ENCODE measurements at regions not wholly inside any gene's neighbourhood (a gene's known extent, or its start where the extent isn't known, plus 50 kb on each side); places are given as distances from the start of the nearest gene placed in this dataset.
"Not testable (repeated sequence)": the region's sequence is repeated elsewhere in the genome, so short reads cannot be mapped to it uniquely, and the experiment has no call there.

DNA sequence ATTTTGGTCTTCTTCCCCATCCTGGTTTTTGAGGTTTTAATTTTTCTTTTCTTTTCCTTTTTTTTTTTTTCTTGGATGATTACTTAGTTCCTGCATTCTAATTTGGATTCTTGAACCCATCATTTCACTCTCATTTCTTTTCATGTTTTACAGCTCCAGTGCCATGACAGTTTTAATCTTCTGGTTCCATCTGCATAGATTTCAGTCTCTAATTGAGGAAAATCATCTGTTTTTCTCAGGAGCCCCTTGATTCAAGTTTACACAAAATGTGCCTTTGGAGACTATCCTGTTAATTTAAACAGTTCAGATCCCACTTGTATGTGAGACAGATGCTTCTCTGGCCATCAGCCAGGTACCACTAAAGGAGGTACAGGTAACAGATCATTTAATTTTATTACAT is 379.9 kb downstream of the PIK3C3 start:
- DNase-seq: no peak

- no peak for DNase-seq
These were observed 381.1 kb downstream of the PIK3C3 start for GRCh38 chr18:42336139-42336538.

DNA sequence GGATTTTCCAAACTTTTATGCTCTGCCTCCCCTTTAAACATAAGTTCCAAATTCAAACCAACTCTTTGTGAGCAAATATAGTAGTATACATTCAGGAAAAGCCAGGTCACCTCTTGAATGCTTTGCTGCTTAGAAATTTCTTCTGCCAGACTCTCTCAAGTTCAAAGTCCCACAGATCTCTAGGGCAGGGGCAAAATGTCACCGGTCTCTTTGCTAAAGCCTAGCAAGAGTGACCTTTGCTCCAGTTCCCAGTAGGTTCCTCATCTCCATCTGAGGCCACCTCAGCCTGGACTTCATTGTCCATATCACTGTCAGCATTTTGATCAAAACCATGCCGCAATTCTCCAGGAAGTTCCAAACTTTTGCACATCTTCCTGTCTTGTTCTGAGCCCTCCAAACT is 382.3 kb downstream of the PIK3C3 start:
- not testable (repeated sequence) for DNase-seq

DNA sequence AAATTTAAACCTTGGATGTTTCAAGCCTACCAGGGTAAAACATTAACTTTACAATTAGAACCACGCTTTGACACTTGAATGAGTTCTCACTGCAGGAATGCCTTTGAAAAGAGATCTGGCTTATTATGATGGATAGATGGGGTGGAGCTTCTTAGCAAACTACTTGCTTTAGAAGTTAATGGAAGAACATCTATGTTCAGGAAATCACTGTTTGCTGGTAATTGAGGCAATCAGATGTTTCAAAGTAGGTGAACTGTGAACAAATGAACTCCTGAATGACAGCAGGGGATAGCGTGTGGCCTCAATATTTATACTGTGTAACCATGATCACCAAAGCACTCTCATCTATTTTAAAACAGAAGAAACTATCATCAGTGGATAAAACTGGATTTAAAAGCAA is 383.6 kb downstream of the PIK3C3 start:
- no peak for DNase-seq

- DNase-seq: no peak
These were observed 384.3 kb downstream of the PIK3C3 start for GRCh38 chr18:42339372-42339771.

GRCh38 chr18:42340423-42341009 is 385.5 kb downstream of the PIK3C3 start:
- DNase-seq: no peak

DNA sequence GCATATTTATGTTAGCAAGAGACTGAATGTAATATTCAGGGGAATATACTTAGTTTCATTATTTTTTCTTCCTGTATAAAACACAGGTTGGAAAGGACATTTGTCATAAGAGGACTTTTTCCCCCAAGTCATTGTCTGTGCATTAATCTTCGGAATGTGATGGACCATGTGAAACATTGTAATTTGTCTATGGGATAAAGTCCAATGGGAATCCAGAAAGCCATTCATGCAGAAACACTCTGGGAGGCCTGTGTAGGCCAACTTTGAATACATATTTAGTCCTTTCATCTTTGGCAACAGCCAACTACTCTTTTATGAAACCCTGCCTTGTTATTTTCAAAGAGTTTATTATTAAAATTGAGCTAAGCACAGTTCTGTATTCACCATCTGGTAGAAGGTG is 386.4 kb downstream of the PIK3C3 start:
- DNase-seq: no peak

- no peak for DNase-seq
These were observed 393.7 kb downstream of the PIK3C3 start for GRCh38 chr18:42348722-42349121.

- DNase-seq: no peak
These were observed 396.4 kb downstream of the PIK3C3 start for GRCh38 chr18:42351455-42351854.

DNA sequence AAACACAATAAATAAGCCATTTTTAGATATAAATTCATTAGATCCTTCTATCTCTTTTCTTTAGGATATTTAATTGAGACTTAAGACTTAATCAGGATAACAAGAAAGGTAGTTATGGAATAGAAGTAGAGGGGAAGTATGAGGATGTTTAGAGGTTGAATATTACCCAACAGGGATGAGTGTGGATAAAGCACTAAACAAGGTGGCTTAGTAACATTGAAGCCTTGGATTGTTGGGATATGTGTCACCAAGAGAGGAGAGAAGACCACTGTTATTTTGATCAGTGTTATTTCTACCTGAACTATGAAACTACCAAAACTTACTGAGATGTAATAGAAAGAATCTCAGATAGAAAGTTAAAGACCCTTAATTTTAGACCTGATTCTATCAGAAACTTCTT is 405.7 kb downstream of the PIK3C3 start:
- no peak for DNase-seq

- no peak for DNase-seq
These were observed 408.7 kb downstream of the PIK3C3 start for GRCh38 chr18:42363446-42364441.

- DNase-seq: no peak
These were observed 409.7 kb downstream of the PIK3C3 start for GRCh38 chr18:42364766-42365165.

DNA sequence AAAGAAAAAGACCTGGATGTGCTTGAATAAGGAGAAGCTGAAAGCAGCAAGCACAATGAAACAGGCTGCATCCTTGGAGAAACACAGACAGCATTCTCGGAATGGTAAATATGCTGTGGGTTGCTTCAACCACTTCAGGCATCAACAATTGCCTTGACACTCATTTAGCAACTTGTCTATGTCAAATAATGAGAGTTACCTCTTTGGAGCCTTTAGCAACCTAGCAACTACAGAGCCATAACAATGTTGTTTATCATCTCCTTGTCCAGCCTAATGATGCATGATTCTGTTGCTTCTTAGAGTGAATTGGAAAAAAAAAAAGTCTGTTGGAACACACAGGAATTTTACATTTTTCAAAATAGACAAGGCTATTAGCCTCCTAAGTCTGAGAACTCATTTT is 410.6 kb downstream of the PIK3C3 start:
- DNase-seq: no peak

GRCh38 chr18:42373584-42373983 is 418.6 kb downstream of the PIK3C3 start:
- DNase-seq: no peak

GRCh38 chr18:42374961-42375360 is 419.9 kb downstream of the PIK3C3 start:
- DNase-seq: no peak

GRCh38 chr18:42378854-42379253 is 423.8 kb downstream of the PIK3C3 start:
- not testable (repeated sequence) for DNase-seq

DNA sequence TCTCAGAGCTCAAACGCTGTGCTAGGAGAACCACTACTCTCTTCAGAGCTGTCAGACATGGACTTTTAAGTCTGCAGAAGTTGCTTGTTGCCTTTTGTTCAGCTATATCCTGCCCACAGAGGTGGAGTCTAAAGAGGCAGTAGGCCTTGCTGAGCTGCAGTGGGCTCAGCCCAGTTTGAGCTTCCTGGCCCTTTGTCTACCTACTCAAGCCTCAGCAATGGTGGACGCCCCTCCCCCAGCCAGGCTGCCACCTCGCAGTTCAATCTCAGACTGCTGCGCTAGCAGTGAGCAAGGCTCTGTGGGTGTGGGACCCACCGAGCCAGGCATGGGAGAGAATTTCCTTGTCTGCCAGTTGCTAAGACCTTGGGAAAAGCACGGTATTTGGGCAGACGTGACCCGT is 426.2 kb downstream of the PIK3C3 start:
- not testable (repeated sequence) for DNase-seq

GRCh38 chr18:42392416-42392815 is 437.4 kb downstream of the PIK3C3 start:
- no peak for DNase-seq

DNA sequence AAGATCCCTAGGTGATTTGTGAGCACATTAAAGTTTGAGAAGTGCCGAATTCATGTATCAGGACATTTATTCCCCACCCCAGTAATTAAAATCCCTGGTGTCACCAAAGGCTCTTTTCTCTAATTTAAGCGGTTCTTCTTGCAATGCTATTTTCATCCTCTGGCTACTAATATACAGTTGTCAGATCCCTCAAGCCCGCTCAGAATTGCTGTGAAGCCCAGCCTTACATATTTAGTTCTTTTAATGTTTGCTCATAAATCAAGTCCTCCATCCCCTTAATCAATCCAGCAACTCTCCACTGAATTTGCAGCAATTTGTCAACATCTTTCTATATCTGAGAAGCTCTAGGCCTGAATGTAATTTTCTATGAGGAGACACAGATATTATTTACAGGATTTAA is 437.9 kb downstream of the PIK3C3 start:
- DNase-seq: no peak

DNA sequence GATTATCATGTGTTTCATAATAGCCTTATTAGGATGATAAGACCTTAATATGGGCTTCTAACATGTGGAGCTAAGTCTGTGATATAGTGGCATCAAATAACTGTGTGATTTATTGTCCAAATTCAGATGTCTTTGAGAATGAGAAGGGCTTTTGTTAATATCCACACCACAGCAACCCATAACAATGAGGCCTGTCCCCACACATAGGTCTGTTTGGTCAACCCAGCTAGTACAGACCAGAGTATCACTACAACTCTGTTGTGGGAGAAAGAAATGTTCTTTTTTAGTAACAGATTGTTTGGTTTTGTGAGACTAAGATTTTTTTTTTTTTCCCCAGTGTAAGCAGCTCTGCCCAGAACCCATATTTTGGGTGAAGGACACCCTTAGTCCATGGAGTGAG is 439.2 kb downstream of the PIK3C3 start:
- no peak for DNase-seq

DNA sequence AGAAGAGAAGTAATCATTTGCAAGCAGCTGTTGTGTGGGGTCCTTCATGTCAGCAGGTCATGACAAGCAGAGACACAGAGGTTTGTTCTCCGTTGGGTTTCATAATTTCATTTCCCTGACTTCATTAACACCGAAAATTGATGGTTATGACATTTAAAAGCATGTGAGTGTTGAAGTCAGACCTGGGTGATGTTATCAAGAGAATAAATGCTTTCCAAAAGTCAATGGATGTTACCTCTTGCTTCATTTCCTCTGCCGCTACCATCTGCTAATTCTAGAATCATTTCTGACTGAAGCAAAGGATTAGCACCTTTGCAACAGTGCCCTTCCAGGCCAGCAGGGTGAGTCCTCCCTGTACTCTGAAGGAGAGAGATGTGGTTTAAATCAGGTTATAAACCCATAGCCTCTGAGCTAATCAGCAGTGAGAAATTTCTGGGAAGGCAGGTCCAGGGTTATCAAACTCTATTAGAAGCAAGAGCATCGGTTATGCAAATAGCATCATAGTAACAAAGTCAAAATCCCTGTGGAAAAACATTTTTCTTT is 446.2 kb downstream of the PIK3C3 start:
- DNase-seq: no peak

GRCh38 chr18:42404151-42404550 is 449.1 kb downstream of the PIK3C3 start:
- DNase-seq: no peak

DNA sequence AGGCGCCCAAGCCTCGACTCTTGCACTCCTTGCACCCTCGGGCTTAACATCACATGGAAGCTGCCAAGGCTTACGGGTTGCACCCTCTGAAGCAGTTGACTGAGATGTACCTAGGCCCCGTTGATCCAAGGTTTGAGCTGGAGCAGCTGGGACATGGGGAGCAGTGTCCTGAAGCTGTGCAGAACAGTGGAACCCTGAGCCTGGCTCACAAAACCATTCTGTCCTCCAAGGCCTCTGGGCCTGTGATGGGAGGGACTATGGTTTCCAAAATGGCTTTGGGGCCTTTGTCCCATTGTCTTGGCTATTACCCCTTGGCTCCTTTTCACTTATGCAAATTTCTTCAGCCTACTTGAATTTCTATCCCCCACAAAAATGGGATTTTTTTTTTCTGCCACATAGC is 454.0 kb downstream of the PIK3C3 start:
- no peak for DNase-seq

- no peak for DNase-seq
These were observed 457.2 kb downstream of the PIK3C3 start for GRCh38 chr18:42412281-42412680.
